NCI-H128 (cell line): ENCODE measurements at regions not wholly inside any gene's neighbourhood (a gene's known extent, or its start where the extent isn't known, plus 50 kb on each side); places are given as distances from the start of the nearest gene placed in this dataset.
"Not testable (repeated sequence)": the region's sequence is repeated elsewhere in the genome, so short reads cannot be mapped to it uniquely, and the experiment has no call there.

Experiments
- DNase-seq: peaks from one replicate; lab custom pipeline; 2025; ENCODE audit not compliant: unreplicated experiment; lab: John Stamatoyannopoulos, UW

- DNase-seq, result no peak
Measured at GRCh38 chr14:49033131-49033530, 553.0 kb downstream of the RPS29 start.

DNA sequence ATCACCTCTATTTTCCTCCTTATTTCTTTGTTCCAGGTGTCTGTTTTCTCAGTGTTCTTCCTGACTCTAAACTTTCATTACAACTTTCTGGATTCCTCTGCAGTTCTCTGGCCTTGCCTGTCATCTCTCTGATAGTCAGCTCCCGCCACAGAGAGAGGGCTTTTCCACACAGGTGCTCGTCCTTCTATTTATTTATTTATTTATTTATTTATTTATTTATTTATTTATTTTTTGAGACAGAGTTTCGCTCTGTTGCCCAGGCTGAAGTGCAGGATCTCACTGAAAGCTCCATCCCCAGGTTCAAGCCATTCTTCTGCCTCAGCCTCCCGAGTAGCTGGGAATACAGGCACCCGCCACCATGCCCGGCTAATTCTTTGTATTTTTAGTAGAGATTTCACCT is 554.5 kb downstream of the RPS29 start:
- DNase-seq, result not testable (repeated sequence)

DNA sequence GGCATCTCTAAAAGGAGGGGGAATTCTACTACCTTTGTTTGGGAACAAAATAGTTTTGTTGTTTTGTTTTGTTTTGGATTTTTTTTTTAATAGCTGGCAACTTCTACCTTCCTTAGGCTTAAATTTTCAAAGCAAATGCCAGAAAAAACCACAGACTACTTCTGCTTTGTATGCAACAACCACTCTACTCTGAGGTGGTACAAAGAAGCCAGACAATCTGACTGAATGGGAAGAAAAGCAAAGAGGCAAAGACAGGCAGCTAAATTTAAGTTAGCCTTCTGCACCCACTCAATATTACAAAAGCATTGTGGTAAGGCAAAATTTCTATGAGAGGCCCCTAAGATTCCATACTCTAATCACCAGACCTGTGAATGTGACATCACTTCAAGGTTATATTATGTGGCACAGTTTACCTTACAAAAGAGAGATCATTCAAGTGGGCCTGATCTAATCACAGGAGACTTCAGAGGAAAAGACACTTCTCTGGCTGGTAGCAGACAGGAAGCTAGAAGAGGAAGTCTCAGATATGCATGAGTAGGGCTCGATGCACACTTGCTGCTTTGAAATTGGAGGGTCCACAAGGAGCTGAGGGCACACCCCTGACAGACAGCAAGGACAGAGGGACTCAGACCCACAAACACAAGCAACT is 566.6 kb downstream of the RPS29 start:
- no peak for DNase-seq

GRCh38 chr14:49017447-49017846 is 568.7 kb downstream of the RPS29 start:
- no peak for DNase-seq

GRCh38 chr14:49016381-49016780 is 569.8 kb downstream of the RPS29 start:
- no peak for DNase-seq

- no peak for DNase-seq
Measured at GRCh38 chr14:49014476-49014875, 571.7 kb downstream of the RPS29 start.

- DNase-seq, result no peak
Measured at GRCh38 chr14:49008363-49008762, 577.8 kb downstream of the RPS29 start.

DNA sequence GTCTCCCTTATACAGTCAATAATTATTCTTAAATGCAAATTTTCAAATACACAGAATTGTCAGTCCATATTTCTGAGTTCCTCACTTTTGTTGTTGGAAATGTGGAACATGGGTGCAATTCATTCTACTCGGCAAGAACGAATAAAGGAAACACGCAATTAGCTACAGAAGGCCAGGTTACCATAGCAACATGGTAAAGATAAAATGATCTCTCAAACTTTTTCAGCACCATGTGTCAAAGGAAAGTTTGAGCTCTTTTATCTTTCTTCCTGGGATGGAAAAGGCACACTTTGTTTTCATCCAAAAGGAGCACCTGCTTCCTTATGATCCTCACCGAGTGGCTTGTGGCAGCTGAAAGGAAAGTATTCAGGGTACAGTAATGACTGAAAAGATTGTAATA is 595.0 kb downstream of the RPS29 start:
- DNase-seq, result no peak

GRCh38 chr14:48983351-48983888 is 602.8 kb downstream of the RPS29 start:
- no peak for DNase-seq

DNA sequence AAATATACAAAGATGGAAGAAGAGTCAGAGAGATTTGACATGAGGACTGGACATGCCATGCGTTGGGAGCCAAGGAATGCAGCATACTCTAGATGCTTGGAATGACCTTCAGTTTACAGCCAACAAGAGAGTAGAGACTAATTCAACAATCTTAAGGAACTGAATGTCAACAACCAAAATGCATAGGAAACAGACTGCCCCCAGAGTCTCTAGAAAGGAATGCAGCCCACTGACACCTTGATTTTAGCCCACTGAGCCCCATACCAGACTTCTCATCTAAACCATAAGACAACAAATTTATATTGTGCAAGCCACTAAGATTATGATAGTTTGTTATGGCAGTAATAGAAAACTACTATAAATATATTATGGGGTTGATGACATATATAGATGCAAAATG is 611.2 kb downstream of the RPS29 start:
- no peak for DNase-seq

DNA sequence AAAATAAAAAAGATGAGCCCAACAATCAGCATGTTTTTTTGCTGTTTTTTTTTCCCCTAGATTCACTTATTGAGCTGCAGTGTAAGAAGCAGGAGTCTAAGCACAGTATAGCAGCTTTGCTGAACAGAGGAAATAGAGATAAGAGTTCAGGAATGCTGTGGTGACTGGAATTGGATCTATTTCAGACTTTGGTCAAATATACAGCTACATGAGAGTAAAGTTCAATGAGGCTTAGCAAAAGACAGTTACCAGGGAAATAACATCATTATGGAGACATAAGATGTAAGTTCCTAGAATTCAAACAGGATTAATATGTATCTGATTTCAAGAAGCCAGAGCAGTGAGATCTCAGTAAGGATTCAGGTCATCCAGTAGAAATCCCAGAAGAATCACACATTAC is 613.0 kb downstream of the RPS29 start:
- no peak for DNase-seq

DNA sequence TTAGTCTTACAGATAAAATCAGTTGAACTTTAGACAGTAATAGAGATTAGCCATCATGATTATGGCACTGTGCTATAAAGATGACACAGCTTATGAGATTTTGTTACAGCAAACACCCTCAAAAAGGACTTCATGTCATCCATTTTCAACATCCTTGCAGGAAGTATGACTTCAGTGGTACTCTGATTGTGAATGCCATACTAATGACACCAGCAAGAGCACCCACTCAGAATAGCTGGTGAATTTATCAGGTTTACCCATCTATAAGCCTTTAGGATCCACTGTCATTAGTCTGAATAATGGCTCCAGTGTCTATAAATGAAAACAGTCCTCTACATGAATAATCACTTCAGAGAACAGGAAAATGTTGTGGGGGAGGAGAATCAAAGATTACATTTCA is 615.2 kb downstream of the RPS29 start:
- no peak for DNase-seq

DNA sequence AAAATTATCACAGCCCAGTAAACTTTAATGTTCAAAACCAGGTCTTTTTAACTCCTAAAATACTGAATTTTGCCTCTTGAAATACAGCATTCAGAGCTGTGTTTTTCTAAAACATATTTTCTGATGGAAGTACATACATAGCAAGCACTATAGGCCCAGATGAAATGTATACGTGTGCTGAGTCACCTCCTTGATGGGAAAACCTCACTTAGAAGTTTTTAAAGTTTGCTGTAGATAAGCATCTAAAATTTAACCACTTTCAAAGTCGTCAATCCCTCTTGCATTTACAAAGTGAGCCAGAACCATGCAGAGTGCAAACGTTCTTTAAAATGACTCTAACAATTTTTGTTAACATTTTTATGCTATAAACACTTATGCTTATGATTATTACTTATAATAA is 618.8 kb downstream of the RPS29 start:
- no peak for DNase-seq

DNA sequence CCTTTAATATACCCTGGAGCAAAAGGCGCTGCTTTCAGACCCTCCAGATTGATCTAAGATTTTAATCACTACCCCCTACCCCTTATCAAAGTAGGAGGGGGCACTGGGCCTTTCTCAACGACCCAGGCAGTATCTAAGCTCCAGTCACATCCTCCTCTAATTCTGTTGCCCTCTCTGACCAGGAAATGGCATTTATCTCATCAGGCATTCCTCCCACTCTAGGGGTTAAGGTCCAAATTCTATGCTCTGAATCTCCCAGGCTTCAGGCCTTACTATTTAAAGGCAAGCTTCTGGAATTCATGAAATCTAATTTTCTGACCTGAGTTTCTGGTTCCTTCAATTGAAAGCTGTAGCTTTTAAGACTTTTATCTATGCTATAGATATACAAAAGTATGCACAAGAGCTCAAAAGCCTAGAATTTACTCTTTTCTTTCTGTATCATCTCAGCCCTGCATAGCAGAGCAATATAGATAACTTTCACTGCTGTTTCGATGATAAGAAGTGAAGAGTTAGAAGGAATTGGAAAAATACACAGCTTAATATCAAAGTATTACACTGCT is 622.9 kb downstream of the RPS29 start:
- no peak for DNase-seq

GRCh38 chr14:48957486-48957885 is 628.7 kb downstream of the RPS29 start:
- no peak for DNase-seq

DNA sequence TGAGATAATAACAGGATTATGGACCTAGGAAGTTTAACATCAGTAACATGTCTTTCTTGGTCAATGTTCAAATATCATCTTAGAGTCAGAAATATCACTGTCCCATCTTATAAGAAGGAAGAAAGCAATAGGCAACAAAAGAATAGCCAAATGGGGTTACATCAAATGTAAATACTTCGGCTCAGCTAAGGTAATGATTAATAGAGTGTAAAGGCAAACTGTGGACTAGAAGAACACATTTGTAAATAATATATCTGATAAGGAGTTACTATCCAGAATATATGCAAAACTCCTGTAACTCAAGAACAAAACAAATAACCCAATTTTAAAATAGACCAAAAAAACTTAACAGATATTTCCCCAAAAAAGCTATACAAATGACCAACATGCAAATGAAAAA is 630.3 kb downstream of the RPS29 start:
- DNase-seq, result no peak

DNA sequence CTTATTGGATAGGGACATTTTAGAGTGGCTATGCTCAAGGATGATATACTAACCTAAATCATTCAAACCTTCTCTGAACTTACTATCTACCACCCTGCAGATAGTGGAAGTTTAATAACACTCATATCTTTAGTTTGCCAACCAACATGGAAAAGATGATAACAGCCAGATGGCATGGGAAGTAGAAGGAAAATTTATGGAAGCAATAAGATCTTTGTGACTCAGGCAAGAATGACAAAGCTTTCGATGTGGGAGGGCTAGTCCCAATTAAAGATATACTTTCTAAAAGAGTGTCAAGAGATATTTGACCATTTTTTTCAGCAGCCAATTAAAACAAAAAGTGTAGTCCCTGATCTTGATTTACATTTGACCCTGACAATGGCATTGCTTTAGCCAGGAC is 631.7 kb downstream of the RPS29 start:
- no peak for DNase-seq

GRCh38 chr14:48944809-48945208 is 641.4 kb downstream of the RPS29 start:
- DNase-seq, result no peak

GRCh38 chr14:48943913-48944312 is 642.3 kb downstream of the RPS29 start:
- DNase-seq, result no peak

- no peak for DNase-seq
Measured at GRCh38 chr14:48937541-48938195, 648.5 kb downstream of the RPS29 start.

DNA sequence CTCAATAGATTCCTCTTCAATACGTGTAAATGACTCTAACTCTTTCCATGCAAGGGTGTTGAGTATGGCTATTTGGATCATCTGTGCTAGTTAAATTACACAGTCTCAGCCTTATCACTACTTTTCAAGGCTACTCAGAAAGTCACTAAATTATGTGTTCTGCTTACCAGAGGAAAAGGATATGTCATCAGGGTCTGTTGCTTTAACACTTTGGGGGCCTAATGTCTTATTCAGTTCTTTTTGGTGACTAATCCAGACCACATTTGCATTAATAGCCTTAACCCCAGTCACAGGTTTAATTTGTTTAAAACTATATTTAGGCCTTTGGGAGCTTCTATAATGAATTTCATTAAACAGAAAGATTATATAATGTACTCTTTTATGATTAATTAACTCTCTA is 649.3 kb downstream of the RPS29 start:
- DNase-seq, result no peak

GRCh38 chr14:48936362-48936761 is 649.8 kb downstream of the RPS29 start:
- DNase-seq, result no peak
